MM.1S (cell line): ENCODE measurements at regions not wholly inside any gene's neighbourhood (a gene's known extent, or its start where the extent isn't known, plus 50 kb on each side); places are given as distances from the start of the nearest gene placed in this dataset.

Experiments
- DNase-seq: peaks from one replicate; pipeline ENCODE4 v3.0.0-alpha.2; 2015
- H2AFZ ChIP-seq: fragments of 300-600 bp; sonication (generic); 2 replicates; pipeline ENCODE4 v1.6.0; 2016; ENCODE audit warnings: antibody characterized with exemption, low read length
- H3F3A ChIP-seq: fragments of 300-600 bp; sonication (generic); 2 replicates; pipeline ENCODE4 v1.6.1; 2016; ENCODE audit warnings: mild to moderate bottlenecking, antibody characterized with exemption, low read length, moderate library complexity, mixed read lengths; ENCODE audit not compliant: insufficient read depth
- H3K27ac ChIP-seq: fragments of 300-600 bp; sonication (generic); 2 replicates; pipeline ENCODE4 v1.5.1; 2016; ENCODE audit warnings: mild to moderate bottlenecking, low read length
- H3K27me3 ChIP-seq: fragments of 300-600 bp; sonication (generic); replicated peaks from 2 replicates; pipeline ENCODE4 v1.6.0; 2016; ENCODE audit warnings: low read length; ENCODE audit not compliant: insufficient read depth
- H3K36me3 ChIP-seq: fragments of 300-600 bp; sonication (generic); replicated peaks from 2 replicates; pipeline ENCODE4 v1.6.1; 2016; ENCODE audit warnings: mild to moderate bottlenecking, low read length, mixed read lengths; ENCODE audit not compliant: insufficient read depth
- H3K4me1 ChIP-seq: fragments of 300-600 bp; sonication (generic); 2 replicates; pipeline ENCODE4 v1.6.1; 2016; ENCODE audit warnings: low read length, mixed read lengths
- H3K4me2 ChIP-seq: fragments of 300-600 bp; sonication (generic); 2 replicates; pipeline ENCODE4 v1.6.0; 2016; ENCODE audit warnings: low read depth, low read length
- H3K4me3 ChIP-seq: fragments of 300-600 bp; sonication (generic); 2 replicates; pipeline ENCODE4 v1.5.1; 2016; ENCODE audit warnings: low read length, mixed read lengths
- H3K79me2 ChIP-seq: fragments of 300-600 bp; sonication (generic); 2 replicates; pipeline ENCODE4 v1.6.1; 2016; ENCODE audit warnings: mixed run types, low read length, mixed read lengths
- H3K9ac ChIP-seq: fragments of 300-600 bp; sonication (generic); 2 replicates; pipeline ENCODE4 v1.6.1; 2016; ENCODE audit warnings: low read length, mixed read lengths
- H3K9me2 ChIP-seq: fragments of 300-600 bp; sonication (generic); replicated peaks from 2 replicates; pipeline ENCODE4 v1.6.1; 2016; ENCODE audit warnings: mild to moderate bottlenecking, low read length, mixed read lengths; ENCODE audit not compliant: insufficient read depth
- H3K9me3 ChIP-seq: fragments of 300-600 bp; sonication (generic); replicated peaks from 2 replicates; pipeline ENCODE4 v1.6.1; 2016; ENCODE audit warnings: mild to moderate bottlenecking, low read length, mixed read lengths; ENCODE audit not compliant: insufficient read depth
- H4K20me1 ChIP-seq: fragments of 300-600 bp; sonication (generic); 2 replicates; pipeline ENCODE4 v1.6.1; 2016; ENCODE audit warnings: mild to moderate bottlenecking, low read length, moderate library complexity, mixed read lengths; ENCODE audit not compliant: insufficient read depth
- CTCF ChIP-seq: fragments of 300-600 bp; sonication (generic); IDR thresholded peaks from 2 replicates; pipeline ENCODE4 v1.5.1; 2016; ENCODE audit warnings: antibody characterized with exemption, low read length, mixed read lengths
- EZH2 ChIP-seq: fragments of 300-600 bp; sonication (generic); optimal IDR thresholded peaks from 2 replicates; pipeline ENCODE3; 2017; ENCODE audit warnings: low read depth, mild to moderate bottlenecking, antibody characterized with exemption, low read length, mixed read lengths
- EZH2phosphoT487 ChIP-seq: fragments of 300-600 bp; sonication (generic); IDR thresholded peaks from 2 replicates; pipeline ENCODE4 v1.6.1; 2018; ENCODE audit warnings: antibody characterized with exemption, low read length

GRCh38 chrX:26909728-26910127 is 553.4 kb downstream of the PPP4R3C start:
- no peaks in the 10 kb centered on the region for H3K4me1 ChIP-seq
- TF ChIP-seq CTCF, result no peak
- TF ChIP-seq EZH2, result no peak
- TF ChIP-seq EZH2phosphoT487, result no peak
- H3K9me2 ChIP-seq, result no peaks in the 10 kb centered on the region
- H4K20me1 ChIP-seq, result no peaks in the 10 kb centered on the region
- no peaks in the 10 kb centered on the region for H3K79me2 ChIP-seq
- no peak overlapping the region for H3K4me2 ChIP-seq
- H3K4me3 ChIP-seq, result no peak overlapping the region
- no peaks in the 10 kb centered on the region for H3K36me3 ChIP-seq
- DNase-seq, result no peak
- no peak overlapping the region for H3K27ac ChIP-seq
- H3F3A ChIP-seq, result no peaks in the 10 kb centered on the region
- no peak overlapping the region for H3K9ac ChIP-seq
- no peaks in the 10 kb centered on the region for H3K9me3 ChIP-seq
- H3K27me3 ChIP-seq, result no peaks in the 10 kb centered on the region
- H2AFZ ChIP-seq, result no peak overlapping the region

- Histone ChIP-seq H3K27me3 (no peaks in the 10 kb centered on the region), H3K79me2 (no peaks in the 10 kb centered on the region), H2AFZ (no peak overlapping the region), H3F3A (no peaks in the 10 kb centered on the region), H3K9ac (no peak overlapping the region), H3K9me2 (no peaks in the 10 kb centered on the region), H3K9me3 (no peaks in the 10 kb centered on the region), H3K4me1 (no peaks in the 10 kb centered on the region), H4K20me1 (no peaks in the 10 kb centered on the region), H3K27ac (no peak overlapping the region), H3K36me3 (no peaks in the 10 kb centered on the region), H3K4me3 (no peak overlapping the region), H3K4me2 (no peak overlapping the region)
- DNase-seq, result no peak
- TF ChIP-seq EZH2 (no peak), EZH2phosphoT487 (no peak), CTCF (no peak)
These were observed 554.9 kb downstream of the PPP4R3C start for GRCh38 chrX:26908218-26908617.

GRCh38 chrX:26889574-26889973 is 573.6 kb downstream of the PPP4R3C start:
- Histone ChIP-seq H3K27me3 (no peaks in the 10 kb centered on the region), H3K27ac (no peak overlapping the region), H3K9ac (no peak overlapping the region), H2AFZ (no peak overlapping the region), H3K79me2 (no peaks in the 10 kb centered on the region), H3K4me1 (no peaks in the 10 kb centered on the region), H3K9me3 (no peaks in the 10 kb centered on the region), H3K9me2 (no peaks in the 10 kb centered on the region), H4K20me1 (no peaks in the 10 kb centered on the region), H3K4me3 (no peak overlapping the region), H3K36me3 (no peaks in the 10 kb centered on the region), H3F3A (no peaks in the 10 kb centered on the region), H3K4me2 (no peak overlapping the region)
- no peak for TF ChIP-seq CTCF
- DNase-seq, result no peak

- Histone ChIP-seq H3K27me3 (no peaks in the 10 kb centered on the region), H3K4me3 (no peak overlapping the region), H4K20me1 (no peaks in the 10 kb centered on the region), H2AFZ (no peak overlapping the region), H3K36me3 (no peaks in the 10 kb centered on the region), H3K9ac (no peak overlapping the region), H3K27ac (no peak overlapping the region), H3K4me2 (no peak overlapping the region), H3K9me2 (no peaks in the 10 kb centered on the region), H3K4me1 (no peaks in the 10 kb centered on the region), H3K9me3 (no peaks in the 10 kb centered on the region), H3K79me2 (no peaks in the 10 kb centered on the region), H3F3A (no peaks in the 10 kb centered on the region)
- no peak for TF ChIP-seq EZH2
- DNase-seq, result no peak
These were observed 589.4 kb downstream of the PPP4R3C start for GRCh38 chrX:26873736-26874135.
